Natural killer cell (primary cell): ENCODE measurements at regions not wholly inside any gene's neighbourhood (a gene's known extent, or its start where the extent isn't known, plus 50 kb on each side); places are given as distances from the start of the nearest gene placed in this dataset.

ENCODE experiments used
- ATAC-seq, 3 donors: fragments of 150-1000 bp in 2 of 3; fragments of 200-7000 bp in 1 of 3; cut with Tn5 transposase; 1 replicate in 1 of 3; 2 replicates in 2 of 3; pipeline ENCODE4 v1.10.0; 2021; ENCODE audit warnings: mild to moderate bottlenecking in 2 of 3, moderate library complexity in 2 of 3
- DNase-seq, 2 donors: peaks; one replicate each; pipeline versions ENCODE4 v3.0.0 to v3.0.0-alpha.2; 2013 to 2021; ENCODE audit warnings: mixed read lengths in 1 of 2
- H3K27ac ChIP-seq: one replicate; pipeline ENCODE4 v1.5.1; 2013; ENCODE audit warnings: mild to moderate bottlenecking, low read length
- H3K27me3 ChIP-seq: one replicate; pipeline ENCODE4 v1.6.1; 2013; ENCODE audit warnings: low read length; ENCODE audit not compliant: control insufficient read depth, insufficient read depth
- H3K36me3 ChIP-seq: one replicate; pipeline ENCODE4 v1.6.1; 2013; ENCODE audit warnings: low read length; ENCODE audit not compliant: control insufficient read depth, insufficient read depth
- H3K4me1 ChIP-seq: one replicate; pipeline ENCODE4 v1.6.1; 2013; ENCODE audit warnings: low read length; ENCODE audit not compliant: control insufficient read depth, insufficient read depth
- H3K4me3 ChIP-seq: one replicate; pipeline ENCODE4 v1.5.1; 2013; ENCODE audit warnings: low read length
- H3K9me3 ChIP-seq: one replicate; pipeline ENCODE4 v1.6.1; 2013; ENCODE audit warnings: low read length; ENCODE audit not compliant: control insufficient read depth, insufficient read depth
- H3K27ac Mint-ChIP-seq, 2 donors: one replicate each; pipeline ENCODE4 v1.8.0; 2022; ENCODE audit warnings: mild to moderate bottlenecking in 2 of 2, mixed read lengths in 2 of 2, moderate library complexity in 1 of 2
- H3K27me3 Mint-ChIP-seq, 2 donors: one replicate each; pipeline ENCODE4 v1.8.0; 2022; ENCODE audit warnings: low read depth in 2 of 2, mixed read lengths in 2 of 2
- H3K36me3 Mint-ChIP-seq: one replicate; pipeline ENCODE4 v1.8.0; 2022; ENCODE audit warnings: mixed read lengths
- H3K4me1 Mint-ChIP-seq, 2 donors: one replicate each; pipeline ENCODE4 v1.8.0; 2022; ENCODE audit warnings: mixed read lengths in 2 of 2
- H3K4me3 Mint-ChIP-seq: one replicate; pipeline ENCODE4 v1.8.0; 2022; ENCODE audit warnings: mild to moderate bottlenecking, moderate library complexity, mixed read lengths
- H3K9me3 Mint-ChIP-seq, 2 donors: one replicate each; pipeline ENCODE4 v1.8.0; 2022; ENCODE audit warnings: mixed read lengths in 2 of 2
- CTCF ChIP-seq: fragments of 200-600 bp; IDR thresholded peaks from one replicate; pipeline ENCODE4 v1.8.0; 2022; ENCODE audit warnings: antibody characterized with exemption
- WGBS: methylation state at CpG from one replicate; pipeline ENCODE4 v1.1.7; 2013; ENCODE audit warnings: missing lambda C conversion rate; ENCODE audit not compliant: insufficient coverage; 5-methylcytosine and 5-hydroxymethylcytosine counted together
- intact Hi-C: fragments of 100-400 bp; cut with micrococcal nuclease; formaldehyde crosslinking; loops from one replicate; pipeline ENCODE4 v1.14.2; 2022

GRCh38 chr3:20861454-20861853 lies 675.4 kb upstream of the SGO1 start:
- Histone ChIP-seq H3K36me3 (no peaks in the 10 kb centered on the region), H3K9me3 (peaks cover 6% of the 10 kb centered on the region), H3K4me1 (no peaks in the 10 kb centered on the region), H3K27ac (no peak overlapping the region), H3K27me3 (no peaks in the 10 kb centered on the region), H3K4me3 (no peak overlapping the region)
- Mint-ChIP-seq H3K9me3 (peaks cover 14 to 28% of the 10 kb centered on the region in 2 donors), H3K27me3 (no peaks in the 10 kb centered on the region), H3K4me1 (no peaks in the 10 kb centered on the region), H3K27ac (no peak overlapping the region), H3K36me3 (peaks cover 11% of the 10 kb centered on the region), H3K4me3 (no peak overlapping the region)
- DNase-seq (no peak), ATAC-seq (no peak)
- WGBS = 69% methylated on average over 4 of the region's 4 CpGs
- intact Hi-C loops = no loop called here
- no peak for TF ChIP-seq CTCF

DNA sequence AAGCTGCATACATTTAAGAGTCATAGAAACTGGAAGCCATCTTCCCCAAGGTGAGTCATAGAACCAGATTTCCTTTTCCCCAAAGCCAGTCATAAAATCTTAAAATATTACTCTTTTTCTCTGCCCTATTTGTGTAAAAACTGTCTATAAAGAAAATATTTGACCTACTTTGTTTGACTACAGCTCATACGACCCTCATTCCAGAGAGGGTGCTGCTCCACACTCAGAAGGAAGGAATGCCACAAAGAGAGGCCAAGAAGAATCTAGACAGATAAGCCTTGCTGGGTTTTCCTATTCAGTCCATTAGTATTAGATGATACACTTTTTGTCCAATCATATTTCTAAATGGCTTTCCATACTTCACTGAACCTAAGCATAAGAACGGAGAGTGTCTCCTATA lies 671.6 kb upstream of the SGO1 start:
- WGBS = 70% methylated on average over 2 of the region's 2 CpGs
- H3K9me3 Mint-ChIP-seq = peaks cover 4 to 20% of the 10 kb centered on the region in 2 donors

GRCh38 chr3:20853890-20854289 lies 667.9 kb upstream of the SGO1 start:
- no peak overlapping the region for H3K27ac ChIP-seq
- Mint-ChIP-seq H3K4me3 (no peak overlapping the region), H3K27ac (no peak overlapping the region), H3K36me3 (peaks cover 12% of the 10 kb centered on the region), H3K27me3 (no peaks in the 10 kb centered on the region), H3K9me3 (peaks cover 3 to 13% of the 10 kb centered on the region in 2 donors), H3K4me1 (no peaks in the 10 kb centered on the region)
- WGBS = 86% methylated on average over 1 of the region's 1 CpG
- TF ChIP-seq CTCF = no peak
- ATAC-seq (no peak), DNase-seq (no peak)
- H3K9me3 ChIP-seq = peaks cover 9% of the 10 kb centered on the region
- H3K4me3 ChIP-seq = no peak overlapping the region
- intact Hi-C loops = no loop called here
- H3K27me3 ChIP-seq = no peaks in the 10 kb centered on the region
- no peaks in the 10 kb centered on the region for H3K36me3 ChIP-seq
- H3K4me1 ChIP-seq = no peaks in the 10 kb centered on the region

More for the DNA sequence above, 671.6 kb upstream of the SGO1 start:
- intact Hi-C loops = no loop called here
- H3K27me3 Mint-ChIP-seq = no peaks in the 10 kb centered on the region
- H3K4me3 Mint-ChIP-seq = no peak overlapping the region
- Histone ChIP-seq H3K9me3 (peaks cover 9% of the 10 kb centered on the region), H3K36me3 (no peaks in the 10 kb centered on the region), H3K4me3 (no peak overlapping the region), H3K27me3 (no peaks in the 10 kb centered on the region), H3K27ac (no peak overlapping the region), H3K4me1 (no peaks in the 10 kb centered on the region)
- TF ChIP-seq CTCF = no peak
- DNase-seq (no peak), ATAC-seq (no peak)
- H3K4me1 Mint-ChIP-seq = no peaks in the 10 kb centered on the region
- peaks cover 6% of the 10 kb centered on the region for H3K36me3 Mint-ChIP-seq
- no peak overlapping the region for H3K27ac Mint-ChIP-seq

DNA sequence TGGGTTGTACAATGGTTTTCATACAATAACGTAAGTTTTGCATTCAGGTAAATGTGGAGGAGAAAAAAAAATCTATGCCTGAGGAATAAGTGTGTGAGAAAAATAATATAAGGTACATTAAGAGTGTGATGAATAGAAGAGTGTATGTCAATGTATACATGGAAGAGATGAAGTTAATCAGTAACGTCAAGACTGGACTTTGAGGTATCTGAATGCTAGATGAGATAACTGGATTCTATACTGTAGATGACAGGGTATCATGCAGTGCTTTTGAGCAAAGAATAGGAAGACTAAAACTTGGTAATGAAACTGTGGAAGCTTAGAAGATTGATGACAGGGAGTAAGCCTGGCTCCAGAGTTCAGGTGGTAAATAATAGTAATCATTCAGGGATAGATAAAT lies 666.7 kb upstream of the SGO1 start:
- Mint-ChIP-seq H3K36me3 (peaks cover 10% of the 10 kb centered on the region), H3K4me1 (no peaks in the 10 kb centered on the region), H3K9me3 (peaks cover 6 to 15% of the 10 kb centered on the region in 2 donors), H3K27me3 (no peaks in the 10 kb centered on the region), H3K27ac (no peak overlapping the region), H3K4me3 (no peak overlapping the region)
- ATAC-seq (no peak), DNase-seq (no peak)
- TF ChIP-seq CTCF = no peak
- WGBS = 93% methylated on average over 2 of the region's 2 CpGs
- no peaks in the 10 kb centered on the region for H3K27me3 ChIP-seq
- no peaks in the 10 kb centered on the region for H3K4me1 ChIP-seq
- no peak overlapping the region for H3K4me3 ChIP-seq
- no peaks in the 10 kb centered on the region for H3K36me3 ChIP-seq
- H3K27ac ChIP-seq = no peak overlapping the region
- intact Hi-C loops = no loop called here
- H3K9me3 ChIP-seq = peaks cover 9% of the 10 kb centered on the region
